Endothelial cell of umbilical vein (primary cell): ENCODE measurements at regions not wholly inside any gene's neighbourhood (a gene's known extent, or its start where the extent isn't known, plus 50 kb on each side); places are given as distances from the start of the nearest gene placed in this dataset.

ENCODE experiments used
- BruUV-seq: library from RNA; stranded (reverse); fragments of 400-500 nt; replicated peaks from 2 replicates; lab custom pipeline; 2021; lab: Mats Ljungman, UMichigan
- CTCF ChIA-PET: fragments of 300-600, 350-600 bp; sonication (Branson Sonifier 250); formaldehyde crosslinking; loops from one replicate; lab custom pipeline; 2021; ENCODE audit warnings: antibody characterized with exemption, inconsistent platforms; lab: Charles Lee
- POLR2A ChIA-PET: fragments of 300-600, 350-600 bp; sonication (Branson Sonifier 250); formaldehyde crosslinking; loops from one replicate; lab custom pipeline; 2021; ENCODE audit warnings: antibody characterized with exemption, inconsistent platforms; lab: Charles Lee
- DNase-seq: peaks from one replicate; pipeline ENCODE4 v3.0.0-alpha.2; 2011; ENCODE audit warnings: low read depth, low spot score
- FAIRE-seq: peaks from 2 replicates; lab custom pipeline; 2011; peaks lifted over from hg19 to GRCh38; lab: Jason Lieb, UNC
- H2AFZ ChIP-seq: 2 replicates; pipeline ENCODE4 v1.6.0; 2012; ENCODE audit warnings: low read depth, low read length, control low read depth, inconsistent platforms
- H3K27ac ChIP-seq: 2 replicates; pipeline ENCODE4 v1.5.1; 2011; ENCODE audit warnings: low read depth, mild to moderate bottlenecking, control low read depth, low read length, moderate library complexity; ENCODE audit not compliant: insufficient read depth
- H3K27me3 ChIP-seq, 2 experiments: 2 replicates each; pipeline versions ENCODE4 v1.6.0 to v1.6.1; 2011; ENCODE audit warnings: low read length in 2 of 2, mixed read lengths in 1 of 2; ENCODE audit not compliant: control insufficient read depth in 2 of 2, insufficient read depth in 2 of 2
- H3K36me3 ChIP-seq, 2 experiments: 2 replicates in 1 of 2; 3 replicates in 1 of 2; pipeline ENCODE4 v1.5.1; 2011; ENCODE audit warnings: low read length in 2 of 2, mild to moderate bottlenecking in 1 of 2, moderate library complexity in 1 of 2; ENCODE audit not compliant: control insufficient read depth in 2 of 2, insufficient read depth in 2 of 2; ENCODE audit errors: extremely low read depth in 1 of 2
- H3K4me1 ChIP-seq: 3 replicates; pipeline ENCODE4 v1.5.1; 2011; ENCODE audit warnings: mild to moderate bottlenecking, low read length; ENCODE audit not compliant: control insufficient read depth, insufficient read depth; ENCODE audit errors: extremely low read depth
- H3K4me2 ChIP-seq: 2 replicates; pipeline ENCODE4 v1.6.1; 2011; ENCODE audit warnings: low read length, control low read depth, mixed read lengths; ENCODE audit not compliant: insufficient read depth
- H3K4me3 ChIP-seq, 3 experiments: fragments of 200-600 bp in 1 of 3; sonication (generic), shearing (Covaris generic) in 1 of 3; replicated peaks in 1 of 3; 2 replicates each; pipeline ENCODE4 v1.5.1; 2011 to 2016; ENCODE audit warnings: control low read depth in 3 of 3, low read length in 3 of 3, mild to moderate bottlenecking in 2 of 3, inconsistent platforms in 1 of 3, low read depth in 1 of 3, moderate library complexity in 1 of 3; ENCODE audit not compliant: insufficient read depth in 1 of 3
- H3K79me2 ChIP-seq: 2 replicates; pipeline ENCODE4 v1.6.0; 2012; ENCODE audit warnings: low read length, inconsistent platforms; ENCODE audit not compliant: control insufficient read depth, insufficient read depth
- H3K9ac ChIP-seq: replicated peaks from 2 replicates; pipeline ENCODE3; 2011; ENCODE audit warnings: low read length, control low read depth; ENCODE audit not compliant: insufficient read depth; ENCODE audit errors: extremely low read depth
- H3K9me1 ChIP-seq: replicated peaks from 3 replicates; pipeline ENCODE4 v1.6.0; 2011; ENCODE audit warnings: mild to moderate bottlenecking, low read length; ENCODE audit not compliant: control insufficient read depth, insufficient read depth; ENCODE audit errors: extremely low read depth
- H3K9me3 ChIP-seq: replicated peaks from 2 replicates; pipeline ENCODE4 v1.5.1; 2012; ENCODE audit warnings: low read length, inconsistent platforms; ENCODE audit not compliant: control insufficient read depth, insufficient read depth
- H4K20me1 ChIP-seq: replicated peaks from 2 replicates; pipeline ENCODE3; 2011; ENCODE audit warnings: mild to moderate bottlenecking, low read length; ENCODE audit not compliant: control insufficient read depth, insufficient read depth; ENCODE audit errors: extremely low read depth
- EZH2 ChIP-seq: IDR thresholded peaks from 2 replicates; pipeline ENCODE4 v1.6.1; 2012; ENCODE audit warnings: borderline replicate concordance, low read depth, mild to moderate bottlenecking, moderate library complexity, low read length, inconsistent platforms; ENCODE audit not compliant: severe bottlenecking
- FOS ChIP-seq: IDR thresholded peaks from 2 replicates; pipeline ENCODE4 v1.6.1; 2011; ENCODE audit warnings: mild to moderate bottlenecking, low read length, moderate library complexity, borderline replicate concordance; ENCODE audit not compliant: insufficient read depth
- GATA2 ChIP-seq: IDR thresholded peaks from 2 replicates; pipeline ENCODE4 v1.7.0; 2011; ENCODE audit warnings: low read depth, mild to moderate bottlenecking, moderate library complexity, mixed read lengths, low read length; ENCODE audit not compliant: insufficient read length, insufficient read depth
- JUN ChIP-seq: IDR thresholded peaks from 2 replicates; pipeline ENCODE4 v1.6.1; 2011; ENCODE audit warnings: borderline replicate concordance, low read depth; ENCODE audit not compliant: insufficient read length, insufficient read depth
- POLR2AphosphoS5 ChIP-seq: IDR thresholded peaks from 2 replicates; pipeline ENCODE4 v1.6.1; 2012; ENCODE audit warnings: low read depth, mild to moderate bottlenecking, control low read depth, low read length, moderate library complexity; ENCODE audit not compliant: insufficient read depth
- dilution Hi-C: fragments of 300-500 bp; cut with MboI; formaldehyde crosslinking; loops from one replicate; pipeline ENCODE4 v1.15.0; 2019; ENCODE audit warnings: low sequenced_read_pairs; ENCODE audit not compliant: extremely low pct_ligation_motif_present
- intact Hi-C: fragments of 100-400 bp; cut with micrococcal nuclease; formaldehyde crosslinking; loops from one replicate; pipeline ENCODE4 v1.10.0; 2022
- TF ChIP-seq, protein P1 (sequence below): IDR thresholded peaks from 2 replicates; pipeline ENCODE4 v1.6.1; 2011; ENCODE audit not compliant: insufficient read depth, insufficient read length

DNA sequence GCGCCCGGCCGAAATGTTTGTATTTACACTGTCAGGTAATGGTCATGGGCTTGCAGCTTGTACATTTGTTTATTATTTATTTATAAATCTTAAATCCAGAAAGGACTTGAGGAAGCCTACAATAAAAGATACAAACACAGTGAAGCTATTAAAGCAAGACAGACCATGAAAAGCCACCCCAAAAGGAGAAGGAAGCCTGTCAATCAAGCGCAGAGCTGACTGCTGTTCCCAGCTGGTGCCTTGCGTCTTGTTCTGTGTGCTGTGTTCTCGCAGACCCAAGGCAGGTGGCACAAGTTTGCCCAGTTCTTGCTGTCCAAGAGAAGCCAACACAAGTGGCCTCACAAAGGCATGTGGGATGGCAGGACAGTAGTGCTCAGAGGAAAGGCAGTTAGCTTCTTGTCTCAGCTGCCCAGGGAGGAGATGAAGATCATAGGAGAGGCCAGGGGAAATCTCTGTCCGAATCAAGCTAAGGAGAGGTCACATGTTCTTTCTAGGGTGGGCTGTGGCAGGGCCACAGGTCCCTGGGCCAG, 73.2 kb downstream of the SLC25A47 start:
- H3K4me1 ChIP-seq, result peaks cover 3% of the 10 kb centered on the region
- H2AFZ ChIP-seq, result no peak overlapping the region
- H3K36me3 ChIP-seq, result no peaks in the 10 kb centered on the region
- FAIRE-seq, result no peak
- BruUV-seq, result no TSS peak
- H3K9me1 ChIP-seq, result no peaks in the 10 kb centered on the region
- no peaks in the 10 kb centered on the region for H4K20me1 ChIP-seq
- no peaks in the 10 kb centered on the region for H3K9me3 ChIP-seq
- H3K9ac ChIP-seq, result no peak overlapping the region
- DNase-seq, result no peak
- H3K27me3 ChIP-seq, result no peaks in the 10 kb centered on the region
- no peak overlapping the region for H3K4me2 ChIP-seq
- ChIA-PET POLR2A (no interaction called here), CTCF (interaction anchor here (1.2 to 1.5 kb wide), 3 partner anchors 11 to 1233 kb away, joined by 3 to 6 read pairs (median 3); no protein-coding TSS in a partner anchor)
- H3K27ac ChIP-seq, result no peak overlapping the region
- no peaks in the 10 kb centered on the region for H3K79me2 ChIP-seq
- TF ChIP-seq POLR2AphosphoS5, result no peak
- no peak overlapping the region for H3K4me3 ChIP-seq
- dilution Hi-C loops (no loop called here), intact Hi-C loops (no loop called here)

DNA sequence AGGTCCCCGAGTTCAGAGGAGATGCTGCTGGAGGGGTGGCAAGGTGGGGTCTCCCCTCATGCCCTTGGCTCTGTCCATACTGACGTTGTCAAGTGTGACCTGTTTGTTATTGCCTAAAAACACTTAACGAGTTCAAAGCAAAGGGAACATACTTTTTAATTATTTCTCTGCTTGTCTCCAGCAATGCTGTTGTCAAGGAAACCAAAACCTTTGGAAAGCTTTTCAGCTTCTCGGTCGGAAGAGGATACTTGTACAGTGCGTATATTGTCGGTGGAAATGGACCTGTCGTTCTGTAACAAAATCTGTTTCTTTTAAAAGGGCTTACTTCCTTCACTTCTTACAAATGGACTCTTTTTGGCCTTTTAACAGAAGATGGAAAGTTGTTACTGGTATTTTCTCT, 73.9 kb downstream of the SLC25A47 start:
- H3K36me3 ChIP-seq, result no peaks in the 10 kb centered on the region
- no peak overlapping the region for H3K4me2 ChIP-seq
- H3K9me3 ChIP-seq, result no peaks in the 10 kb centered on the region
- dilution Hi-C loops, result no loop called here
- DNase-seq (no peak), FAIRE-seq (no peak)
- no peaks in the 10 kb centered on the region for H3K79me2 ChIP-seq
- H3K27ac ChIP-seq, result no peak overlapping the region
- BruUV-seq, result no TSS peak
- H3K9ac ChIP-seq, result no peak overlapping the region
- H4K20me1 ChIP-seq, result no peaks in the 10 kb centered on the region
- ChIA-PET CTCF (no interaction called here), POLR2A (no interaction called here)
- no peaks in the 10 kb centered on the region for H3K9me1 ChIP-seq
- intact Hi-C loops, result no loop called here
- H3K4me3 ChIP-seq, result no peak overlapping the region
- peaks cover 3% of the 10 kb centered on the region for H3K4me1 ChIP-seq
- no peaks in the 10 kb centered on the region for H3K27me3 ChIP-seq
- H2AFZ ChIP-seq, result no peak overlapping the region
- no peak for TF ChIP-seq GATA2
- TF ChIP-seq JUN, result no peak
- TF ChIP-seq, protein P1, sequence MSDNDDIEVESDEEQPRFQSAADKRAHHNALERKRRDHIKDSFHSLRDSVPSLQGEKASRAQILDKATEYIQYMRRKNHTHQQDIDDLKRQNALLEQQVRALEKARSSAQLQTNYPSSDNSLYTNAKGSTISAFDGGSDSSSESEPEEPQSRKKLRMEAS, result no peak
- no peak for TF ChIP-seq EZH2
- no peak for TF ChIP-seq POLR2AphosphoS5
- TF ChIP-seq FOS, result no peak
